Esophagus squamous epithelium (tissue), 5 donors: ENCODE measurements at regions not wholly inside any gene's neighbourhood (a gene's known extent, or its start where the extent isn't known, plus 50 kb on each side); places are given as distances from the start of the nearest gene placed in this dataset.

Experiments used
- DNase-seq: peaks from one replicate; lab custom pipeline; 2025; lab: John Stamatoyannopoulos, UW
- H3K27ac ChIP-seq, 4 donors: fragments of 200-600 bp; sonication (generic); one replicate each; pipeline ENCODE4 v1.5.1; 2016 to 2019; ENCODE audit warnings: mild to moderate bottlenecking in 1 of 4
- H3K27me3 ChIP-seq, 4 donors: fragments of 200-600 bp; sonication (generic); 1 replicate in 3 of 4; 2 replicates in 1 of 4; pipeline versions ENCODE4 v1.5.1 to v1.6.0; 2017 to 2021; ENCODE audit warnings: antibody characterized with exemption in 1 of 4
- H3K36me3 ChIP-seq, 3 donors: fragments of 200-600 bp; sonication (generic); one replicate each; pipeline ENCODE4 v1.5.1; 2016 to 2019
- H3K4me1 ChIP-seq, 3 donors: fragments of 200-600 bp; sonication (generic); one replicate each; pipeline ENCODE4 v1.5.1; 2017 to 2019
- H3K4me3 ChIP-seq, 4 donors: fragments of 200-600 bp; sonication (generic); 1 replicate in 3 of 4; 2 replicates in 1 of 4; pipeline ENCODE4 v1.5.1; 2016 to 2019; ENCODE audit warnings: mild to moderate bottlenecking in 2 of 4, moderate library complexity in 1 of 4
- H3K9me3 ChIP-seq, 3 donors: fragments of 200-600 bp; sonication (generic); one replicate each; pipeline ENCODE4 v1.5.1; 2016 to 2019
- POLR2A ChIP-seq, 4 donors: fragments of 450-650 bp; IDR thresholded peaks; one replicate each; pipeline ENCODE4 v1.6.1; 2017; ENCODE audit warnings: antibody characterized with exemption in 4 of 4, mild to moderate bottlenecking in 4 of 4, moderate library complexity in 3 of 4
- WGBS, 2 donors: methylation state at CpG; one replicate each; pipeline ENCODE4 v1.1.5; 2018; 5-methylcytosine and 5-hydroxymethylcytosine counted together
- intact Hi-C: fragments of 100-400 bp; cut with DNase I; formaldehyde crosslinking; loops from one replicate; pipeline ENCODE4 v1.15.0; 2022
- TF ChIP-seq, protein P1 (sequence below), 6 experiments: fragments of 450-650 bp in 4 of 6; fragments of 200-600 bp in 2 of 6; sonication (generic) in 2 of 6; IDR thresholded peaks; one replicate each; pipeline ENCODE4 v1.5.1; 2016 to 2019; ENCODE audit warnings: antibody characterized with exemption in 6 of 6, mild to moderate bottlenecking in 4 of 6, moderate library complexity in 4 of 6
- donor health status: DM: yes; HTN: yes; CAD: no.

DNA sequence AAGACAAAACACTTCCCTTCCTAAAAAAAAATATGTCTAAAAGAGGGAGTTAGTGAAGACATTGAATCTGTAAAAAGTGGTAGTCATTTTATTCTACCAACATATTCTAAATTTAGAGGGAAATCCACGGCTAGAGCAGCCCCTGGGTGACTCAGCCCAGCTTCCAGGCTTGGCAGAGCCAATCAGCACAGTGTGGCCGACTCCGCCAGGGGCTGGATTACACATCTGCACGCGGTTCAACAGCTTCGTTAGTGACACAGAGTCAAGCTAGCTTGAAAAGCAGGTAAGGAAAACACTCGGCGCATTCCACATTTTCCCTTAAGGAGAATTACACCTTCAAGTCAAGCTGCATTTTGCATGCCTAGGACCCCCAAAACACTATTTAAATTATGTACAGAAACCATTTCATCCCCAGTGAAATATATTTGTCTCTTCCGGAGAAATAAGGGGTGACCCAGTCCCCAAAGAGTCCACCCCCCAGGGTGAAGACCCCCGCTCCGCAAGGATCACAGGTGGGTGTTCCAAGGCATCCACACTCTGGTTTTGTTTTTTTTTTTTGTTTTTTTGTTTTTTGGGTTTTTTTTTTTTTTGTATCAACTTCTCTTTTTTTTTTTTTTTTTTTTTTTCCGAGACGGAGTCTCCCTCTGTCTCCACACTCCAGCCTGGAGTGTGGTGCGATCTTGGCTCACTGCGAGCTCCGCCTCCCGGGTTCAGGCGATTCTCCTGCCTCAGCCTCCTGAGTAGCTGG is 58.4 kb upstream of the ARID1B start:
- H3K9me3 ChIP-seq, result no peaks in the 10 kb centered on the region
- no peak for TF ChIP-seq POLR2A (IDR thresholded peaks at IDR 0.05)
- TF ChIP-seq, protein P1, sequence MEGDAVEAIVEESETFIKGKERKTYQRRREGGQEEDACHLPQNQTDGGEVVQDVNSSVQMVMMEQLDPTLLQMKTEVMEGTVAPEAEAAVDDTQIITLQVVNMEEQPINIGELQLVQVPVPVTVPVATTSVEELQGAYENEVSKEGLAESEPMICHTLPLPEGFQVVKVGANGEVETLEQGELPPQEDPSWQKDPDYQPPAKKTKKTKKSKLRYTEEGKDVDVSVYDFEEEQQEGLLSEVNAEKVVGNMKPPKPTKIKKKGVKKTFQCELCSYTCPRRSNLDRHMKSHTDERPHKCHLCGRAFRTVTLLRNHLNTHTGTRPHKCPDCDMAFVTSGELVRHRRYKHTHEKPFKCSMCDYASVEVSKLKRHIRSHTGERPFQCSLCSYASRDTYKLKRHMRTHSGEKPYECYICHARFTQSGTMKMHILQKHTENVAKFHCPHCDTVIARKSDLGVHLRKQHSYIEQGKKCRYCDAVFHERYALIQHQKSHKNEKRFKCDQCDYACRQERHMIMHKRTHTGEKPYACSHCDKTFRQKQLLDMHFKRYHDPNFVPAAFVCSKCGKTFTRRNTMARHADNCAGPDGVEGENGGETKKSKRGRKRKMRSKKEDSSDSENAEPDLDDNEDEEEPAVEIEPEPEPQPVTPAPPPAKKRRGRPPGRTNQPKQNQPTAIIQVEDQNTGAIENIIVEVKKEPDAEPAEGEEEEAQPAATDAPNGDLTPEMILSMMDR (IDR thresholded peaks at IDR 0.05), result peak in 1 of 6 experiments; percentile 15
- H3K4me1 ChIP-seq, result peaks cover 15 to 40% (median 28%) of the 10 kb centered on the region in 3 donors
- no peaks in the 10 kb centered on the region for H3K27me3 ChIP-seq
- peak overlapping the region; percentile 93 to 96 (median 94) for H3K27ac ChIP-seq
- H3K4me3 ChIP-seq, result peak overlapping the region in 1 of 4 donors; percentile 46
- WGBS, 2 donors, result 42 to 71% methylated on average over 12 to 18 of the region's 18 CpGs
- intact Hi-C loops, result no loop called here
- H3K36me3 ChIP-seq, result no peaks in the 10 kb centered on the region
- DNase-seq, result no peak

DNA sequence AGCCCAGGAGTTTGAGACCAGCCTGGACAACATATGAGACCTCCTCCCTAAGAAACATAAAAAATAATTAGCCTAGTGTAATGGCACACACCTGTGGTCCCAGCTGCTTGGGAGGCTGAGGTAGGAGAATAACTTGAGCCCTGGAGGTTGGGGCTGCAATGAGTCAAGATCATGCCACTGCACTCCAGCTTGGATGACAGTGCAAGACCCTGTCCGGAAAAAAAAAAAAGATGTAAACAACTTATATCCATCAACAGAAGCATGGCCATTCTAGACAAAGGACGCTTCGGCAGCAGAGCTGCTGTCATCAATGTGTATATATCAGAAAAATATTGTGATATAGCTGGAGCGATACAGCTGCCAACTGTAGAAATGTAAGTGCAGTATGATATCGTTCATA is 59.6 kb upstream of the ARID1B start:
- WGBS, 2 donors, result 89 to 92% methylated on average over 5 of the region's 5 CpGs

DNA sequence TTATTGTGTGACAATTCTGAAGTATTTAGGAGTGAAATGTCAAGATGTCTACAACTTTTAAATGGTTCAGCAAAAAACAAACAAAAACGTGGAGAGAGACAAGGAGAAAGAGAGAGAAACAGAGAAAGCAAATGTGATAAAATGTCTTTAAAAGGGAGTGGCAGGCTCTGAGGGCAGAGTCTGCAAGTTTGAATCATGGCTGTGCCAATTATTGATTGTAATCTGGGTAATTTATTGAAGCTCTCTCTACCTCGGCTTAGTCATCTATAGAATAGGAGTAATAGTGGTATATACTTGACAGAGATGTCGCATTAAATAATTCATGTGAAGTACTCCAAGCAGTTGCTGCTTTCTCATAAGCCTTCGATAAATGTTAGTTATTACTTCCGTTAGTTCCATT is 61.3 kb upstream of the ARID1B start:
- Histone ChIP-seq H3K9me3 (no peaks in the 10 kb centered on the region), H3K4me3 (no peak overlapping the region), H3K27me3 (no peaks in the 10 kb centered on the region), H3K27ac (no peak overlapping the region), H3K36me3 (no peaks in the 10 kb centered on the region), H3K4me1 (peaks cover 10 to 25% (median 15%) of the 10 kb centered on the region in 3 donors)
- no peak for DNase-seq
- intact Hi-C loops, result no loop called here
- 73 to 80% methylated on average over 5 of the region's 5 CpGs for WGBS, 2 donors
- TF ChIP-seq POLR2A (IDR thresholded peaks at IDR 0.05), result no peak
- TF ChIP-seq, protein P1 (IDR thresholded peaks at IDR 0.05), result no peak

More for the DNA sequence above, 59.6 kb upstream of the ARID1B start:
- no peak for TF ChIP-seq POLR2A (IDR thresholded peaks at IDR 0.05)
- TF ChIP-seq, protein P1 (IDR thresholded peaks at IDR 0.05), result no peak
- H3K9me3 ChIP-seq, result no peaks in the 10 kb centered on the region
- H3K4me1 ChIP-seq, result peaks cover 15 to 40% (median 28%) of the 10 kb centered on the region in 3 donors
- H3K4me3 ChIP-seq, result no peak overlapping the region
- DNase-seq, result no peak
- intact Hi-C loops, result no loop called here
- H3K36me3 ChIP-seq, result no peaks in the 10 kb centered on the region
- H3K27ac ChIP-seq, result no peak overlapping the region
- H3K27me3 ChIP-seq, result no peaks in the 10 kb centered on the region

GRCh38 chr6:156713548-156713947 is 63.6 kb upstream of the ARID1B start:
- no peaks in the 10 kb centered on the region for H3K9me3 ChIP-seq
- intact Hi-C loops, result no loop called here
- H3K4me3 ChIP-seq, result no peak overlapping the region
- no peaks in the 10 kb centered on the region for H3K27me3 ChIP-seq
- no peaks in the 10 kb centered on the region for H3K36me3 ChIP-seq
- H3K27ac ChIP-seq, result no peak overlapping the region
- peaks cover 0 to 2% (median 0%) of the 10 kb centered on the region in 3 donors for H3K4me1 ChIP-seq
- no peak for TF ChIP-seq POLR2A (IDR thresholded peaks at IDR 0.05)
- no peak for DNase-seq
- WGBS, 2 donors, result 54 to 58% methylated on average over 2 to 5 of the region's 5 CpGs

DNA sequence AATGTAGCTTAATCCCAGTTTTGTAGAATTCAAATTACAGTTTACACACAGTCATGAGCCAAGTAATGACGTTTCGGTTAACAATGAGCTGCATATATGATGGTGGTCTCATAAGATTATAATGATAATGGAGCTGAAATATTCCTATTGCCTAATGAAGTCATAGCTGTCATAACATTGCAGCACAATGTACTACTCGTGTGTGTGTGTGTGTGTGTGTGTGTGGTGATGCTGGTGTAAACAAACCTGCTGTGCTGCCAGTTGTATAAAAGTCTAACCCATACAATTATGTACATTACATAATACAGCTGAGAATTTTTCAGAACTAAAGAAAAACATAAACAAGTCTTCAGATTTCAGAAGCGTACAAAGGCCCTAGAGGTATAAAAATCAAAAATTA is 66.7 kb upstream of the ARID1B start:
- H3K9me3 ChIP-seq, result no peaks in the 10 kb centered on the region
- DNase-seq, result no peak
- TF ChIP-seq, protein P1 (IDR thresholded peaks at IDR 0.05), result no peak
- TF ChIP-seq POLR2A (IDR thresholded peaks at IDR 0.05), result no peak
- H3K27me3 ChIP-seq, result no peaks in the 10 kb centered on the region
- H3K4me1 ChIP-seq, result no peaks in the 10 kb centered on the region
- no peaks in the 10 kb centered on the region for H3K36me3 ChIP-seq
- intact Hi-C loops, result no loop called here
- 61 to 68% methylated on average over 4 of the region's 4 CpGs for WGBS, 2 donors
- H3K27ac ChIP-seq, result no peak overlapping the region
- no peak overlapping the region for H3K4me3 ChIP-seq
